ENCODE measurements at regions not wholly inside any gene's neighbourhood (a gene's known extent, or its start where the extent isn't known, plus 50 kb on each side); places are given as distances from the start of the nearest gene placed in this dataset.
A peak's percentile ranks its signal among the peaks of the same experiment; 100 is the strongest.
"Not testable (repeated sequence)": the region's sequence is repeated elsewhere in the genome, so short reads cannot be mapped to it uniquely, and the experiment has no call there.

- no peak for DNase-seq
Measured at GRCh38 chr1:232183802-232184201, 446.1 kb downstream of the SIPA1L2 start.

- no peak for DNase-seq
Measured at GRCh38 chr1:232183266-232183800, 446.6 kb downstream of the SIPA1L2 start.

- no peak for DNase-seq
Measured at GRCh38 chr1:232182236-232182635, 447.7 kb downstream of the SIPA1L2 start.

GRCh38 chr1:232180779-232181136, 449.2 kb downstream of the SIPA1L2 start:
- no peak for DNase-seq

- DNase-seq = no peak
Measured at GRCh38 chr1:232179896-232180778, 449.8 kb downstream of the SIPA1L2 start.

- no peak for DNase-seq
Measured at GRCh38 chr1:232178191-232178590, 451.7 kb downstream of the SIPA1L2 start.

- DNase-seq = no peak
Measured at GRCh38 chr1:232177438-232177837, 452.5 kb downstream of the SIPA1L2 start.

GRCh38 chr1:232176222-232176621, 453.7 kb downstream of the SIPA1L2 start:
- DNase-seq = no peak

GRCh38 chr1:232174306-232174705, 455.6 kb downstream of the SIPA1L2 start:
- peak; percentile 72 for DNase-seq

GRCh38 chr1:232172563-232172962, 457.4 kb downstream of the SIPA1L2 start:
- DNase-seq = no peak

GRCh38 chr1:232170909-232171308, 459.0 kb downstream of the SIPA1L2 start:
- no peak for DNase-seq

- DNase-seq = no peak
Measured at GRCh38 chr1:232169436-232169835, 460.5 kb downstream of the SIPA1L2 start.

GRCh38 chr1:232168508-232168907, 461.4 kb downstream of the SIPA1L2 start:
- no peak for DNase-seq

GRCh38 chr1:232166942-232167341, 463.0 kb downstream of the SIPA1L2 start:
- no peak for DNase-seq

- no peak for DNase-seq
Measured at GRCh38 chr1:232164078-232164963, 465.6 kb downstream of the SIPA1L2 start.

- DNase-seq = no peak
Measured at GRCh38 chr1:232163533-232163932, 466.4 kb downstream of the SIPA1L2 start.

- no peak for DNase-seq
Measured at GRCh38 chr1:232162001-232162400, 467.9 kb downstream of the SIPA1L2 start.

- not testable (repeated sequence) for DNase-seq
Measured at GRCh38 chr1:232158558-232158957, 471.4 kb downstream of the SIPA1L2 start.

GRCh38 chr1:232156070-232156469, 473.9 kb downstream of the SIPA1L2 start:
- DNase-seq = not testable (repeated sequence)

- DNase-seq = no peak
Measured at GRCh38 chr1:232153652-232154051, 476.3 kb downstream of the SIPA1L2 start.

GRCh38 chr1:232150770-232151548, 479.0 kb downstream of the SIPA1L2 start:
- DNase-seq = no peak

GRCh38 chr1:232149287-232150201, 480.4 kb downstream of the SIPA1L2 start:
- DNase-seq = no peak
